CD4-positive, alpha-beta T cell treated with Interleukin-4 for 4 hours (primary cell): ENCODE measurements at regions not wholly inside any gene's neighbourhood (a gene's known extent, or its start where the extent isn't known, plus 50 kb on each side); places are given as distances from the start of the nearest gene placed in this dataset.
A peak's percentile ranks its signal among the peaks of the same experiment; 100 is the strongest.
"Not testable (repeated sequence)": the region's sequence is repeated elsewhere in the genome, so short reads cannot be mapped to it uniquely, and the experiment has no call there.

Source experiments
- DNase-seq: peaks from one replicate; pipeline ENCODE4 v3.0.0-alpha.2; 2020

DNA sequence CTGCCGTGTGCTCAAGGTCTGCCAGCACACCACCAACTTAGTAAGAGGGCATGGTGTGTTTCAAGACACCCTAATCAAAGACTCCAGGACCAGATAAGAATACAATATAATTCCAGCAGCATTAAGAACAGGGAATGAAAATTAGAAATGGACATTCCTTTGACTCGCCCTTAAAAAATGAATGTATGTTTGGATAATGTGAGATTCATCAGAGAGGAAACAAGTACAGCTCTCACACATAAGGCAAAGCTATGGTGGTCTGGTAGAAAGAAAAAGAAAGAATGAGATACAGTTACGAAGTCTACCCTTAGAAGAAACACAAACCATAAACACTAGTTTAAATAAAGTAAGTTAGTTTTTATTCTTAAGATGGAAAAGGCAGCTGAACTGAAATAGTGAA, 174.8 kb upstream of the ANK3 start:
- no peak for DNase-seq

DNA sequence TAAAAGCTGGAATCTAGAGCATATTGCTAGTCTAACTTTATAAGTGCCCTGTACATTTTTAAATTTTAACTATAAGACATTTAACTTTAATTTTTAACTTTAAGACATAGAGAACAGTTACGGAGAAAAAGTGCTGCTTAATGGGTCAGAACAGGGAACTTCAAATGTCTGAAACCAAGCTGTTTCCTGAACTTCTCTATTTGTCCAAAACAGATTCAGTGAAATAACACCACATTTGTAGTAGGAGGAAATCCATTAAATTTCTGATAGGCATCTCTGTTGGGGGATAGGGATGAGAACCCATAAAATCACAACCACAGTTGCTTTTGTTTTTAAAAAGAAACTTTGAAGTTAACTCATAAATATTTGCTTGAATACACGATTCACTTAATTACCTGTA, 170.8 kb upstream of the ANK3 start:
- no peak for DNase-seq

GRCh38 chr10:60555700-60556099, 166.0 kb upstream of the ANK3 start:
- DNase-seq: no peak

- peak; percentile 6 for DNase-seq
Observed at GRCh38 chr10:60549686-60550085, 160.0 kb upstream of the ANK3 start.

GRCh38 chr10:60542657-60543056, 153.0 kb upstream of the ANK3 start:
- no peak for DNase-seq

DNA sequence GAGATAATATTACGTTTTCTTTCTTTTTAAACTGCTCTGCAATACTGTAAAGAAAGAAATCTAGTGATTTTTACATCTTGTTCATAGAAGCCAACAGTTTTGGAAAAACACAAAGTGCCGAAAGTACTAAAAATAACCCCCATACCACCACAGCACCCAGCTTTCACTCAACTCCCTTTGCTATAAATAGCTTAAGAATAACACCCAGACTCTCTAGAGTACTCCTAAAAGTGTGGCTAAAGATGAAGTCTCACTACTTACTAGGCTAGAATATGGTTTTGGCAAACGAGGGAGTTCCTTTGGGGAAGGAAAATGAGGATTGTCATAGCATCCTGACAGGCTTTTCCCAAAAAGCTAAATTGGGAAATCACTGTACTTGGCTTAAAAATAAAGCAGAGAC, 151.8 kb upstream of the ANK3 start:
- no peak for DNase-seq

DNA sequence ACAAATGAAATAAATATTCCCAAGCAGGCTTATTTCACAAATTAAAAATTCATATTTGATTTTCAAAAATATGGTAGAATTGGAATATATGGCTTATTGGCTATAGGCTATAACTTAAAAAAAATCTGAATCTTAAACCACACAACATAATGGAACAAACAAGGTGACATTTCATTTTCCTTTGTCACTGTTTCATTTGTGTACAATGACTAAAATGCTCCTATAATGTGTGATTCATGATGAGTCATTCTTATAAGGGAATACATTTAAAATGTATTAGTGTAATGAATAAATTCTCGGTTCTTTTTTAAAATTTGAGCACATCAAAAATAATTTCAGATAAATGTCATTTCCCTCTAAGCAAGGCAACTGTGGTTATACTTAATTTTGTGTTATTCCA, 148.0 kb upstream of the ANK3 start:
- peak; percentile 6 for DNase-seq

DNA sequence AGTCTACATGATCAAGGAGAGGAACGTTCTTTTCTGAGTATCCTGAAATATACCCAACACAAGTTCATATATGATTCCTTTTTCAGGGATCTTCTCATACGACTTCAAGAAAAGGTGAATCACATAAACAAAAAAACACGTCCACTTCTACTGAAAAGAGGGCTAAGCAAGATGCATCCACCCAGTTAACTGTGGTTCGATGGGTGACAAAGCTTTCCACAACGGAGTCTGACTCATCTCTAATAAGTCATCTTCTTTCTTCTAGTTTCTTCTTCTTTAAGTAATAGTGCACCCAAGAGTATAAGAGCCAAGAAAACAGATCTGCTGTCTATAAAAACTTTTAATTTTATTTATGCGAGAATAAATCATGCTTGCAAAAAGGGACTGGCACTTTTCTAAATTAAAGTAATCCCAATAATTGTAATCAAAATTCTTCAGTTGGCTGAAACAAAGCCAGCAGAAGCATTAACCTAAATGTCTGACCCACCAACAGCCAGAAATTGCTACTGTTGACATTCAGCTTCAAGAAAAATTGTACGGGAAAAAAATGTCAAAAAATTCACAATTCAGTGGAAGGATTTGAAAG, 146.9 kb upstream of the ANK3 start:
- peak; percentile 42 for DNase-seq

DNA sequence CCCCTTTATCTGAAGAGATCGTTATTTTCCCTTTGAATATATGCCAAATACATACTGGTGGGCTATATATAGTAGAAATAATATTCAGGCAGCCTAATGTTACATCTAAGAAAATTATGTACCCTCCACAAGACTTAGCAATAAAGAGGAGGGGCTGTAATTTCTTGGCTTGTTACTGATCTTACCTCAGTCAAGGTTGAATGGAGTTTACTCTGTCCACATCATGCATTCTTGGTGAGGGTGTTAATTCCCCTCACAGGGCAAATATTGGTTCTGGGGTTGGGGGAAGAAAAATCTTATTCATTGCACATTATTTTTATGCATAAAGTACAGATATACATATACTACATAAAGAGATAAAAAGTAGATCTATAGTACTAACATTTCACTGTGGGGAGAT, 145.8 kb upstream of the ANK3 start:
- no peak for DNase-seq

DNA sequence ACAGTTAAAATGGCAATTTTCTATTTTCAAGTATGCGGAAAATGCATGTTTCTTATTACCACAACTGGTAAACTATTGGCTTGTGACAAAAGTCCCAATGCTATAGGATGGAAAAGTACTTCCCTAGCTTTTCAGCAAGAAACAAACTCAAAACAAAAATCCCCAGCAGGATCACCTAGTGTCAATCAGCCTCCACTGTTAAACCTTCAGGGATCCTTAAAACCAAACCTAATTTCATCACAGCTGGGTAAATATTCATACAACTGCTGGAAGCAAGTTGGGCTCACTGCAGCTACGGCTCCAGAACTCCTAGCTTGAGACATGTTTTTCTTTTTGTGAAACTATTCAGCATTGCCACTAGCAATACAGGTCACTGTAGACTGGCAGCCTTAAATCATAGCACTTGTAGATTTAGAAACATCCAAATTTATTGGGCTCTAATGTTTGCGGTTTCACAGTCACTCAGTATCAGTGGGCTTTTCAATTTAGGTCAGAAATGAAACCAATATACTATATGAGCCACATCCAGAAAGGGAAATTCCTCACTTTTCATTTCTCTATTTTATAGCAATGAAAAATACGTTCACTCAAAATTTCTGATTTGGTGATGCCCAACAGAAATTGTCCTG, 145.2 kb upstream of the ANK3 start:
- no peak for DNase-seq

GRCh38 chr10:60532696-60533468, 143.2 kb upstream of the ANK3 start:
- no peak for DNase-seq

GRCh38 chr10:60531006-60531405, 141.3 kb upstream of the ANK3 start:
- no peak for DNase-seq

DNA sequence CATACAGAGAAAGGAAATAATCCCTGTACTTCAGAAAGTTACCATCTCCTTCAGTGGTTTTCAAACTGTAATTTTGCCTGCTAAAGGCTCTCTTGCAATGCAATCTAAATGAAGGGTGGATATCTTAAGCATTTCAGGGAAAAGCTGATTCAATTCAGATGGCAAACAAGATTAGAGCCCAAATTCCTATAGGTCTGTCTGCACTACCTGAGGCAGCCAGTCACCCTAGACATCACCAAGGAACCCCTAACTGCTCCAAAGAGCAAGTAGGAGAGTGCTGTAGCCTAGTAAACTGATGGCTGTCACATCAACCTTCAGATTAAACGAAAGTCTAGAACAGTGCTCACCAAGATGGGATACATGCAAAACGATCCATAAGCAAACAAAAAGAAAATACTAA, 138.0 kb upstream of the ANK3 start:
- no peak for DNase-seq

DNA sequence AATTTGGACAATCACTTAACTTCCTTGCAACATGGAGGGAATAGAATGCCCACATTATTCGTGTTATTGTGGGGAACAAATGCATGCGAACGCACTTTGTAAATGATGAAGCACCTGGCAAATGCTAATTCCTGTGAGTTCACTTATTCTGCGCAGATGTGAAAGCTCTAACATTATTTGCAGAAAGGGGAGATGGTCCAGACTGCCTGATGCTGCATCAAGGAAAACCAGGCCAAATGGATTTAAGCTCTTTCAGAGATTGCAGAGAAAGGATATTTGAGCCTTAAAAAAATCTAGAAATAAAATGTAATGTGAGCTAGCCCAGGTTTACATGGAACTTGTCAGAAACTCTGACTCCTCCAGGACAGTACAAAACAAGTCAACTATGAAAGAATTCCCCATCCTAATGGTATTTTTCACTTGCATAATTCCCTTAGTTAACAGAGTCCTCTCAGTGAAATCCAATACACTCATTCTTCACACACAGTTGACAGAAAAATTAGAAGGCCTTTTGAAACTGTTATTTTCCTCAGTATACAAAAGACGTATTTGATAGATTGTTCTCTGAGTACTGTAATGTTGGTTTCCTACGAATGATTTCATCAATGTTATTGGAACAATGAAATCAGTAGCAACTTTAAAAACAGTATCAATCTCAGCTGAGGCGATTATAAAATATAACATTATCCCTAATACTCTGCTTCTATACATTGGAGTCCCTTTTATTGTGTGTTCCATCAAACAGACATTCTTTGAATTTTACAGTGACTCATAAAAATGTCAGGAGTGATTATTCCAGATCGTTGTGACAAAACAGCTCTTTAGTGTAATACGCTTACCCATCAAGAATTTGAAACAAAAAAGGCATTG, 136.3 kb upstream of the ANK3 start:
- DNase-seq: no peak

GRCh38 chr10:60524541-60524940, 134.9 kb upstream of the ANK3 start:
- DNase-seq: no peak

- DNase-seq: not testable (repeated sequence)
Observed at GRCh38 chr10:60523371-60523770, 133.7 kb upstream of the ANK3 start.

DNA sequence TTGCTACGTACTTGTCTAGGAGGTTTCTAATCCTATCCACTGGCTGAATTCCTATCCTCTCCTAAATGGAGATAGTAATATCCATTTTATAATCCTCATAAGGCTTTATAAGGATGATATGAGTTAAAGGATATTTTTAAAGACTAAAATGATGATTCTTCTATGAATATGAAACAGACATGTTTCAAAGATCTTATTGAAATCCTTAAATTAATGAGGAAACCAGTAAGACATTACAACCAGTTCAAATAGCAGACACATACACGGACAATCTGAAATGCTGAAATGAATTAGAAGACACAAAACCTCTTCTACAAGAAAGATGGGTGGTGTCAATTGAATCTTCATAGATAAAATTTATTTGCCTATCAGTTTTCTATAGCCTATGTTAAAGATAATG, 132.9 kb upstream of the ANK3 start:
- DNase-seq: no peak

DNA sequence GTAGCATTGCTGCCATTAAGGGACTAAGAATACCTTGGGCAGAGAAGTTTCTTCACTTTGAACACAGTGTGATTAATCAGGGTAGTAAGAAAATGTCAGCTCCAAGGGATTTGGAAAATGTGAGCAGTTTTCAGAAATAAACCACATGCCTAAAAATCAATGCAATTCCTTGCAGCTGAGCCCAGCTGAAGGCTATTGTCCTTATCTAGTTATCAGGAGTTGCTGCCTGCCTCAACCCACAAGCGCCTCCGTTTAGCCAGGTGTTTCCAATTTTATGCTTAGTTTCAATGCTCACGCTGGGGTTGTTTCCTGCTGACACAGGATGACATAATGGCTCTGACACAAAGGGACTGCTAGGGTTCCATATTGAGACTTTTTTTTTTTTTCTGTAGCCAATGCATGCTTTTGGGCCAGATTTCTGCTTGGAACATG, 132.3 kb upstream of the ANK3 start:
- DNase-seq: no peak

- no peak for DNase-seq
Observed at GRCh38 chr10:60518745-60519144, 129.1 kb upstream of the ANK3 start.

DNA sequence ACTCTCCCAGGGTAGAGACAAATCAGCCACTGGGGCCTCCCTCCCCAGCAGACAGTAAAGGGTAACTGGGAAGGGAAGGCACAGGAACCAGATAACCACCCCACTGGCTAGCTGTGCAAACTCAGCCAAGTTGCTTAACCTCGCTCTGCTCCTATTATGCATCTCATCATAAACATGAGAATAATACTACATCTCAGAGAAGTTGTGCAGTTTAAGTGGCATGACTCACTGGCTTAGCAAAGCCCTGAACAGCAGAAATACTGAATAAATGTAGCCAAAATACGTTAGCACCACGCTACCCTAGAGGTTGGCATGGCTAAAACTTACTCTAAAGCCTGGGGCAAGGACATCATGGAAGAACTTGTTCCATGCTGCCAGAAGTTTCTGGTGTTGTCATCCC, 128.1 kb upstream of the ANK3 start:
- no peak for DNase-seq

- no peak for DNase-seq
Observed at GRCh38 chr10:60513281-60513680, 123.6 kb upstream of the ANK3 start.

DNA sequence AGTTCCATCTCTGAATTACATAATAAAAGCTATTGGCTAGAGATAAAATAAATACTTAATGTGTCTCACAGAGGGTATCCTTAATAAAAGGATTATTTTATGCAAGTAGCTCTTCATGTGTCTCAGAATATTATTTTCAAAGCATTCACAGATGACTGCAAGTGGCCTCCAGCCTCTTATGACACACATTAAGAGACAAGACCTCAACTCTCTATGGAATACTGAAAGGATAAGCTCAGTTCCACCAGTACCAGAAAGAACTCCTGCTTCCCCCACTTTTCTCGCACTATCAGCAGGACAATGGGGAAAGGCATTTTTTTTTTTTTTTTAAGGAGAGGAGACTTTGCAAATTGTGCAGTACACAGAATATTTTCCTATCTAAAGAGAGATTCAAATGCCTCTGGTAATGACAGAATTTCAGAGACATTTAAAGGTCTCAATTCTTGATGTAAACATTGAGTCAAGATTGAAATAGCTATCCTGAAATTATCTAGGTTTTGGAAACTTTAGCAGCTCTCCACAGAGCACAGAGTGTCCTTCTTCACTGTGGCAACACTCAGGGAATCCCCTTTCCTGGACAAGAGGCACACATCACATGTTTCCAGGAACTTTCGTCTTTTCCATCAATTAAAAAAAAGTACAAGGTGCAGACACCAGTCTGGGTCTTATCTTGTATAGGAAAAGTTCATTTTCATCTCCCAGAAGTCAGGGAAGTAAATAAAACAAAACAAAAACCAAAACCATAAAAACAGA, 122.0 kb upstream of the ANK3 start:
- no peak for DNase-seq

- no peak for DNase-seq
Observed at GRCh38 chr10:60508831-60509230, 119.2 kb upstream of the ANK3 start.
